Thyroid gland (tissue), 4 donors: ENCODE measurements at regions not wholly inside any gene's neighbourhood (a gene's known extent, or its start where the extent isn't known, plus 50 kb on each side); places are given as distances from the start of the nearest gene placed in this dataset.

ENCODE experiments used
- CTCF ChIP-seq, 6 experiments: fragments of 200-600 bp in 3 of 6; fragments of 450-650 bp in 3 of 6; sonication (generic) in 3 of 6; IDR thresholded peaks; one replicate each; pipeline ENCODE4 v1.5.1; 2016 to 2019; ENCODE audit warnings: antibody characterized with exemption in 6 of 6, mild to moderate bottlenecking in 2 of 6, inconsistent platforms in 1 of 6, moderate library complexity in 1 of 6
- POLR2A ChIP-seq, 2 donors: fragments of 450-650 bp; IDR thresholded peaks; one replicate each; pipeline ENCODE4 v1.6.1; 2017; ENCODE audit warnings: antibody characterized with exemption in 2 of 2, mild to moderate bottlenecking in 2 of 2, moderate library complexity in 1 of 2

- TF ChIP-seq CTCF (IDR thresholded peaks at IDR 0.05) (no peak), POLR2A (IDR thresholded peaks at IDR 0.05) (no peak)
Measured at GRCh38 chr6:141364694-141365093, 768.0 kb upstream of the GJE1 start.
